GM13976 (cell line): ENCODE measurements at regions not wholly inside any gene's neighbourhood (a gene's known extent, or its start where the extent isn't known, plus 50 kb on each side); places are given as distances from the start of the nearest gene placed in this dataset.

Source experiments
- DNase-seq: peaks from one replicate; pipeline ENCODE4 v3.0.0; 2012; ENCODE audit warnings: low spot score
- in situ Hi-C: fragments of 300-500 bp; cut with MboI; formaldehyde crosslinking; loops from one replicate; pipeline ENCODE4 v1.12.0; 2022; ENCODE audit warnings: low sequenced_read_pairs, mixed read lengths, inconsistent platforms; ENCODE audit not compliant: unreplicated experiment
- TF ChIP-seq, protein P1 (sequence below): IDR thresholded peaks from 2 replicates; pipeline ENCODE4 v1.5.1; 2012; ENCODE audit warnings: borderline replicate concordance, mild to moderate bottlenecking; ENCODE audit not compliant: insufficient read depth; ENCODE audit errors: extremely low read depth, missing control alignments, control extremely low read depth

DNA sequence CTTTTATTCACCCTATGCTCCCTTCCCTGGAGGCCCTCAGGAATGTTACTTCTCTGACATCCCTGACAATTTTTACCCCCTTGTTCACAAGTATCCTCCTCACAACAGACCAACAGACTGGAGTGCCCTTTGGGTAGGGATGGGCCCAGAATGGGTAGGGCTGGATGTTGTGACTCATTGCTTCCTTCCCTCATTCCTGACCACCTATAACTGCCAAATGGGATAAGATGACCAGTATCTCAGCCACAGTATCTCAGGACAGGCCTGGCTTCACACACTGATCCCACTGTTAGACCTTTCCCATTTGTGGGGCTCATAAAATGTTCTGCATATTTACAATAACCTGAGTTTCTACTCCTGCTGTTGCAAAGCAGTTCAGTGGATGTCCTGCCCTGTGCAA lies 223.0 kb upstream of the LRFN2 start:
- TF ChIP-seq, protein P1, sequence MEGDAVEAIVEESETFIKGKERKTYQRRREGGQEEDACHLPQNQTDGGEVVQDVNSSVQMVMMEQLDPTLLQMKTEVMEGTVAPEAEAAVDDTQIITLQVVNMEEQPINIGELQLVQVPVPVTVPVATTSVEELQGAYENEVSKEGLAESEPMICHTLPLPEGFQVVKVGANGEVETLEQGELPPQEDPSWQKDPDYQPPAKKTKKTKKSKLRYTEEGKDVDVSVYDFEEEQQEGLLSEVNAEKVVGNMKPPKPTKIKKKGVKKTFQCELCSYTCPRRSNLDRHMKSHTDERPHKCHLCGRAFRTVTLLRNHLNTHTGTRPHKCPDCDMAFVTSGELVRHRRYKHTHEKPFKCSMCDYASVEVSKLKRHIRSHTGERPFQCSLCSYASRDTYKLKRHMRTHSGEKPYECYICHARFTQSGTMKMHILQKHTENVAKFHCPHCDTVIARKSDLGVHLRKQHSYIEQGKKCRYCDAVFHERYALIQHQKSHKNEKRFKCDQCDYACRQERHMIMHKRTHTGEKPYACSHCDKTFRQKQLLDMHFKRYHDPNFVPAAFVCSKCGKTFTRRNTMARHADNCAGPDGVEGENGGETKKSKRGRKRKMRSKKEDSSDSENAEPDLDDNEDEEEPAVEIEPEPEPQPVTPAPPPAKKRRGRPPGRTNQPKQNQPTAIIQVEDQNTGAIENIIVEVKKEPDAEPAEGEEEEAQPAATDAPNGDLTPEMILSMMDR, result no peak
- in situ Hi-C loops, result no loop called here
- no peak for DNase-seq

DNA sequence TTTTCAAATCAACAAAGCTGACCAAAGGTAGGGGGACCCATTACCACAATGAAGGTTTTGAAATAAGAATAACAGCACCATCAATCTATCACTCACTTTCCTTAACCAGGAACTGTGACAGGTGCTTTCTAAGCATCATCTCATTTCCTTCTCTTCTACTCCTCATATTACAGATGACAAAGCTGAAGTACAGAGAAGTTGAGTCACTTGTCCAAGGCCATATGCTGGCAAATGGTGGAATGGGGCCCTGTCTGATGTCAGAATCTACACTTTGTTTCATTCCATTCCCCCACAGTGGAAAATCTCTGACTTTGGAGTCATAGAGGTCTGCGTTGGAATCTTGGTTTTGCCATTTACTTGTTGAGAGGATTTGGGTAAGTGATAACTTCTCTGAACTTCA lies 222.5 kb upstream of the LRFN2 start:
- in situ Hi-C loops, result no loop called here
- DNase-seq, result no peak
- TF ChIP-seq, protein P1, result no peak

DNA sequence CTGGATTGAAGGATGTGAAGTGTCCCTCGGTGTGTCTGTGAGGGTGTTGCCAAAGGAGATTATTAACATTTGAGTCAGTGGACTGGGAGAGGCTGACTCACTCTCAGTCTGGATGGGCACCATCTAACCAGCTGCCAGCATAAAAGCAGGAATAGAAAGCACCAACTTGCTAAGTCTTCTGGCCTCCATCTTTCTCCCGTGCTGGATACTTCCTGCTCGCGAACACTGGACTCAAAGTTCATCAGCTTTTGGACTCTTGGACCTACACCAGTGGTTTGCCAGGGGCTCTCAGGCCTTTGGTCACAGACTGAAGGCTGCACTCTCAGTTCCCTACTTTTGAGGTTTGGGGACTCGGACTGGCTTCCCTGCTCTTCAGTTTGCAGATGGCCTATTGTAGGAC lies 220.3 kb upstream of the LRFN2 start:
- in situ Hi-C loops, result no loop called here
- TF ChIP-seq, protein P1, result no peak
- DNase-seq, result no peak

GRCh38 chr6:40806256-40806864 lies 219.2 kb upstream of the LRFN2 start:
- TF ChIP-seq, protein P1, result no peak
- in situ Hi-C loops, result no loop called here
- no peak for DNase-seq

GRCh38 chr6:40805336-40805735 lies 218.2 kb upstream of the LRFN2 start:
- TF ChIP-seq, protein P1, result no peak
- DNase-seq, result no peak
- in situ Hi-C loops, result no loop called here

GRCh38 chr6:40804905-40805304 lies 217.7 kb upstream of the LRFN2 start:
- in situ Hi-C loops, result no loop called here
- TF ChIP-seq, protein P1, result no peak
- no peak for DNase-seq
